Panc1 (cell line): ENCODE measurements at regions not wholly inside any gene's neighbourhood (a gene's known extent, or its start where the extent isn't known, plus 50 kb on each side); places are given as distances from the start of the nearest gene placed in this dataset.
A peak's percentile ranks its signal among the peaks of the same experiment; 100 is the strongest.

Experiments used
- ATAC-seq: fragments of 200-7000 bp; cut with Tn5 transposase; 2 replicates; pipeline ENCODE4 v1.9.1; 2020; ENCODE audit warnings: mild to moderate bottlenecking, moderate library complexity
- BruUV-seq: library from RNA; stranded (reverse); fragments of 400-500 nt; replicated peaks from 2 replicates; lab custom pipeline; 2021; lab: Mats Ljungman, UMichigan
- CTCF ChIA-PET: fragments of 300-600 bp; sonication (Branson Sonifier 250); formaldehyde crosslinking; loops from one replicate; lab custom pipeline; 2022; ENCODE audit warnings: antibody characterized with exemption; lab: Charles Lee
- POLR2A ChIA-PET: fragments of 300-600 bp; sonication (Branson Sonifier 250); formaldehyde crosslinking; loops from one replicate; lab custom pipeline; 2022; ENCODE audit warnings: antibody characterized with exemption; lab: Charles Lee
- DNase-seq: peaks from one replicate; pipeline ENCODE4 v3.0.0-alpha.2; 2010; ENCODE audit warnings: low read depth, low spot score
- H3K27ac ChIP-seq: 2 replicates; pipeline ENCODE4 v1.5.1; 2011; ENCODE audit warnings: mild to moderate bottlenecking, low read length, inconsistent platforms
- H3K27me3 ChIP-seq: fragments of 200-500 bp; sonication (Bioruptor generic); 2 replicates; pipeline ENCODE4 v1.6.0; 2014; ENCODE audit warnings: low read length, inconsistent platforms; ENCODE audit not compliant: control insufficient read depth, insufficient read depth
- H3K36me3 ChIP-seq: fragments of 200-500 bp; sonication (Bioruptor generic); 2 replicates; pipeline ENCODE4 v1.5.1; 2014; ENCODE audit warnings: inconsistent platforms, mild to moderate bottlenecking, low read length, moderate library complexity; ENCODE audit not compliant: control insufficient read depth, insufficient read depth
- H3K4me1 ChIP-seq: 2 replicates; pipeline ENCODE4 v1.5.1; 2011; ENCODE audit warnings: inconsistent platforms, mild to moderate bottlenecking, low read length, moderate library complexity; ENCODE audit not compliant: control insufficient read depth, insufficient read depth
- H3K4me3 ChIP-seq, 2 experiments: 2 replicates each; pipeline ENCODE4 v1.5.1; 2011 to 2012; ENCODE audit warnings: low read depth in 2 of 2, low read length in 2 of 2, mild to moderate bottlenecking in 2 of 2, inconsistent platforms in 1 of 2, moderate library complexity in 1 of 2
- H3K9me3 ChIP-seq: fragments of 200-500 bp; sonication (Bioruptor generic); 2 replicates; pipeline ENCODE4 v1.5.1; 2014; ENCODE audit warnings: low read depth, mild to moderate bottlenecking, inconsistent platforms, low read length, moderate library complexity; ENCODE audit not compliant: control insufficient read depth, insufficient read depth
- POLR2AphosphoS5 ChIP-seq: IDR thresholded peaks from 2 replicates; pipeline ENCODE4 v1.6.1; 2012; ENCODE audit warnings: mild to moderate bottlenecking, low read depth, low read length, moderate library complexity
- SIN3A ChIP-seq: IDR thresholded peaks from 2 replicates; pipeline ENCODE4 v1.6.1; 2012; ENCODE audit warnings: low read depth, mild to moderate bottlenecking, low read length, moderate library complexity, borderline replicate concordance; ENCODE audit not compliant: insufficient read depth
- TCF7L2 ChIP-seq: IDR thresholded peaks from 2 replicates; pipeline ENCODE4 v1.6.1; 2011; ENCODE audit warnings: mild to moderate bottlenecking, low read depth, low read length, inconsistent platforms
- in situ Hi-C: cut with HindIII; loops from 2 replicates; pipeline ENCODE4 v1.10.0; 2016; ENCODE audit warnings: low sequenced_read_pairs, low pct_unique_long_range_greater_than_20kb
- intact Hi-C: fragments of 100-400 bp; cut with micrococcal nuclease; formaldehyde crosslinking; loops from one replicate; pipeline ENCODE4 v1.10.0; 2022; ENCODE audit not compliant: unreplicated experiment
- TF ChIP-seq, protein P1 (sequence below): fragments of 450-650 bp; IDR thresholded peaks from 2 replicates; pipeline ENCODE4 v1.5.1; 2017; ENCODE audit warnings: mild to moderate bottlenecking
- TF ChIP-seq, protein P2 (sequence below), 2 experiments: IDR thresholded peaks; 2 replicates each; pipeline ENCODE4 v1.6.1; 2011 to 2012; ENCODE audit warnings: low read depth in 2 of 2, control low read depth in 1 of 2, low read length in 1 of 2, mild to moderate bottlenecking in 1 of 2, moderate library complexity in 1 of 2; ENCODE audit not compliant: insufficient read depth in 1 of 2

DNA sequence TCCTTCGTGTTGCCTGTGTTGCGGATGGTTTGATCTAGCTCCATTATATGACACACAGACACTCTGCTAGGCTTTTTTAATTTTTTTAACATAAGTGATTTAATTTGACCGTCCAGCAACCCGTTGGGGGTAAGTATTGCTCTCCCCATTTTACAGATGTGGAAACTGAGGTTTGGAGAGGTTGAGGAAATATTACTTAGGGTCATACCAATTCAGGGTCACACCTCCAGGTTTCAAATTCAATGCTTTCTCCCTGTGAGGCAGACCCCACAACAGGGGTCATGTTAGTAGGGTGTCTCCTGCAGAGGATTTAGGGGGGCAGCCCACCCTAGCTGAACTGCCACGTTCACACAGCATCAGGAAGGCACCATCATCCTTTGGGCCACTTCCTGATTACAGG is 179.4 kb downstream of the COPRS start:
- POLR2A ChIA-PET = interaction anchor here (0.6 kb wide), 1 partner anchor 47 kb away, joined by 5 read pairs; no protein-coding TSS in a partner anchor
- H3K36me3 ChIP-seq = no peaks in the 10 kb centered on the region
- no peaks in the 10 kb centered on the region for H3K9me3 ChIP-seq
- no peak overlapping the region for H3K4me3 ChIP-seq
- CTCF ChIA-PET = no interaction called here
- intact Hi-C loops (no loop called here), in situ Hi-C loops (no loop called here)
- ATAC-seq = no peak
- TF ChIP-seq SIN3A (no peak), POLR2AphosphoS5 (no peak), TCF7L2 (no peak)
- TF ChIP-seq, protein P1, sequence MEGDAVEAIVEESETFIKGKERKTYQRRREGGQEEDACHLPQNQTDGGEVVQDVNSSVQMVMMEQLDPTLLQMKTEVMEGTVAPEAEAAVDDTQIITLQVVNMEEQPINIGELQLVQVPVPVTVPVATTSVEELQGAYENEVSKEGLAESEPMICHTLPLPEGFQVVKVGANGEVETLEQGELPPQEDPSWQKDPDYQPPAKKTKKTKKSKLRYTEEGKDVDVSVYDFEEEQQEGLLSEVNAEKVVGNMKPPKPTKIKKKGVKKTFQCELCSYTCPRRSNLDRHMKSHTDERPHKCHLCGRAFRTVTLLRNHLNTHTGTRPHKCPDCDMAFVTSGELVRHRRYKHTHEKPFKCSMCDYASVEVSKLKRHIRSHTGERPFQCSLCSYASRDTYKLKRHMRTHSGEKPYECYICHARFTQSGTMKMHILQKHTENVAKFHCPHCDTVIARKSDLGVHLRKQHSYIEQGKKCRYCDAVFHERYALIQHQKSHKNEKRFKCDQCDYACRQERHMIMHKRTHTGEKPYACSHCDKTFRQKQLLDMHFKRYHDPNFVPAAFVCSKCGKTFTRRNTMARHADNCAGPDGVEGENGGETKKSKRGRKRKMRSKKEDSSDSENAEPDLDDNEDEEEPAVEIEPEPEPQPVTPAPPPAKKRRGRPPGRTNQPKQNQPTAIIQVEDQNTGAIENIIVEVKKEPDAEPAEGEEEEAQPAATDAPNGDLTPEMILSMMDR = no peak
- TF ChIP-seq, protein P2, sequence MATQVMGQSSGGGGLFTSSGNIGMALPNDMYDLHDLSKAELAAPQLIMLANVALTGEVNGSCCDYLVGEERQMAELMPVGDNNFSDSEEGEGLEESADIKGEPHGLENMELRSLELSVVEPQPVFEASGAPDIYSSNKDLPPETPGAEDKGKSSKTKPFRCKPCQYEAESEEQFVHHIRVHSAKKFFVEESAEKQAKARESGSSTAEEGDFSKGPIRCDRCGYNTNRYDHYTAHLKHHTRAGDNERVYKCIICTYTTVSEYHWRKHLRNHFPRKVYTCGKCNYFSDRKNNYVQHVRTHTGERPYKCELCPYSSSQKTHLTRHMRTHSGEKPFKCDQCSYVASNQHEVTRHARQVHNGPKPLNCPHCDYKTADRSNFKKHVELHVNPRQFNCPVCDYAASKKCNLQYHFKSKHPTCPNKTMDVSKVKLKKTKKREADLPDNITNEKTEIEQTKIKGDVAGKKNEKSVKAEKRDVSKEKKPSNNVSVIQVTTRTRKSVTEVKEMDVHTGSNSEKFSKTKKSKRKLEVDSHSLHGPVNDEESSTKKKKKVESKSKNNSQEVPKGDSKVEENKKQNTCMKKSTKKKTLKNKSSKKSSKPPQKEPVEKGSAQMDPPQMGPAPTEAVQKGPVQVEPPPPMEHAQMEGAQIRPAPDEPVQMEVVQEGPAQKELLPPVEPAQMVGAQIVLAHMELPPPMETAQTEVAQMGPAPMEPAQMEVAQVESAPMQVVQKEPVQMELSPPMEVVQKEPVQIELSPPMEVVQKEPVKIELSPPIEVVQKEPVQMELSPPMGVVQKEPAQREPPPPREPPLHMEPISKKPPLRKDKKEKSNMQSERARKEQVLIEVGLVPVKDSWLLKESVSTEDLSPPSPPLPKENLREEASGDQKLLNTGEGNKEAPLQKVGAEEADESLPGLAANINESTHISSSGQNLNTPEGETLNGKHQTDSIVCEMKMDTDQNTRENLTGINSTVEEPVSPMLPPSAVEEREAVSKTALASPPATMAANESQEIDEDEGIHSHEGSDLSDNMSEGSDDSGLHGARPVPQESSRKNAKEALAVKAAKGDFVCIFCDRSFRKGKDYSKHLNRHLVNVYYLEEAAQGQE (IDR thresholded peaks at IDR 0.05; ENCODE audit: insufficient read depth in 1 of 2, low read depth in 2 of 2, low read length in 1 of 2) = no peak
- no peak overlapping the region; the same call in 1 of the 2 replicates for H3K27ac ChIP-seq
- DNase-seq = no peak
- no TSS peak for BruUV-seq
- H3K4me1 ChIP-seq = peaks cover 7% of the 10 kb centered on the region
- no peaks in the 10 kb centered on the region for H3K27me3 ChIP-seq

DNA sequence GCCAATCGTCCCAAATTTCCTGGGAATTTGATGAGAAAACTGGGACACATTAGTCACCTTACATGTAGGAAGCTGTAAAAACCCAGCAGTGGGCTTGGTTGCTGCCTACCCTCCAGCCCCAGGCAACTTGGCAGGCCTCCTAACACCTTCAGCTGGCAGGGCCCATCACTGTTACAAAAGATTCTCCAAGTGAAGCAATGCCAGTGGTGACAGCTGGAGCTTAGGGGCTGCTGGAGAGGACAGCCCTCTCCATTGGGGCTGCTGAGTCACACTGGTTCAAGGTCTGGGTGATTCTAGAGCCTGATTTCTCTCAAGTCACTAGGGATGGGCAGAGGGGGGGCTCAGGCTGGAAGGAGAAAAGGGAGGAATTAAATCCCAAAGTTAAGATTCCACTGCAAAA is 180.6 kb downstream of the COPRS start:
- DNase-seq = no peak

More for the DNA sequence above, 180.6 kb downstream of the COPRS start:
- no peak for ATAC-seq
- POLR2A ChIA-PET = no interaction called here
- BruUV-seq = no TSS peak
- peaks cover 18% of the 10 kb centered on the region for H3K4me1 ChIP-seq
- TF ChIP-seq, protein P1 = no peak
- TF ChIP-seq POLR2AphosphoS5 (no peak), TCF7L2 (no peak), SIN3A (no peak)
- TF ChIP-seq, protein P2 (IDR thresholded peaks at IDR 0.05; ENCODE audit: insufficient read depth in 1 of 2, low read depth in 2 of 2, low read length in 1 of 2) = no peak
- peak overlapping the region; percentile 29; the same call in 1 of the 2 replicates for H3K27ac ChIP-seq
- H3K4me3 ChIP-seq = no peak overlapping the region
- no peaks in the 10 kb centered on the region for H3K27me3 ChIP-seq
- CTCF ChIA-PET = no interaction called here
- H3K9me3 ChIP-seq = no peaks in the 10 kb centered on the region
- no peaks in the 10 kb centered on the region for H3K36me3 ChIP-seq
- intact Hi-C loops = no loop called here
- in situ Hi-C loops = no loop called here
